Gastroesophageal sphincter (tissue), 4 donors: ENCODE measurements at regions not wholly inside any gene's neighbourhood (a gene's known extent, or its start where the extent isn't known, plus 50 kb on each side); places are given as distances from the start of the nearest gene placed in this dataset.

Experiments
- ATAC-seq: fragments of 150-250 bp; one replicate; pipeline ENCODE4 v1.9.1; 2016; ENCODE audit warnings: mild to moderate bottlenecking, moderate library complexity
- H3K27ac ChIP-seq, 4 donors: fragments of 200-600 bp; sonication (generic) in 3 of 4; 1 replicate in 3 of 4; 2 replicates in 1 of 4; pipeline ENCODE4 v1.5.1; 2016 to 2019
- H3K27me3 ChIP-seq: fragments of 200-600 bp; sonication (generic); one replicate; pipeline ENCODE4 v1.5.1; 2019
- H3K36me3 ChIP-seq, 2 donors: fragments of 200-600 bp; sonication (generic); one replicate each; pipeline ENCODE4 v1.5.1; 2019; ENCODE audit warnings: control low read depth in 1 of 2
- H3K4me1 ChIP-seq, 3 donors: fragments of 200-600 bp; sonication (generic); 1 replicate in 2 of 3; 2 replicates in 1 of 3; pipeline ENCODE4 v1.5.1; 2016 to 2019; ENCODE audit warnings: control low read depth in 2 of 3
- H3K4me3 ChIP-seq, 2 donors: fragments of 200-600 bp; sonication (generic); one replicate each; pipeline ENCODE4 v1.5.1; 2019; ENCODE audit warnings: mild to moderate bottlenecking in 1 of 2, moderate library complexity in 1 of 2
- H3K9me3 ChIP-seq, 3 donors: fragments of 200-600 bp; sonication (generic); one replicate each; pipeline ENCODE4 v1.5.1; 2017 to 2019; ENCODE audit warnings: control low read depth in 2 of 3
- EP300 ChIP-seq: sonication (generic); formaldehyde crosslinking; IDR thresholded peaks from one replicate; pipeline ENCODE4 v1.6.1; 2017; ENCODE audit warnings: antibody characterized with exemption, mild to moderate bottlenecking
- POLR2A ChIP-seq, 2 donors: fragments of 450-650 bp; IDR thresholded peaks; one replicate each; pipeline ENCODE4 v1.6.1; 2017; ENCODE audit warnings: antibody characterized with exemption in 2 of 2, mild to moderate bottlenecking in 2 of 2, moderate library complexity in 1 of 2
- POLR2AphosphoS5 ChIP-seq: sonication (generic); formaldehyde crosslinking; IDR thresholded peaks from one replicate; pipeline ENCODE4 v1.6.1; 2017; ENCODE audit warnings: antibody characterized with exemption
- WGBS, 2 donors: methylation state at CpG; one replicate each; pipeline ENCODE4 v1.1.5; 2018; ENCODE audit warnings: low coverage in 1 of 2; 5-methylcytosine and 5-hydroxymethylcytosine counted together
- TF ChIP-seq, protein P1 (sequence below), 4 experiments: fragments of 200-600 bp in 2 of 4; fragments of 450-650 bp in 2 of 4; sonication (generic) in 1 of 4; IDR thresholded peaks; one replicate each; pipeline ENCODE4 v1.5.1; 2017 to 2019; ENCODE audit warnings: antibody characterized with exemption in 4 of 4, mild to moderate bottlenecking in 2 of 4, moderate library complexity in 2 of 4

GRCh38 chr3:139827833-139828232 lies 107.2 kb upstream of the CLSTN2 start:
- no peaks in the 10 kb centered on the region for H3K9me3 ChIP-seq
- no peak overlapping the region for H3K27ac ChIP-seq
- WGBS, 2 donors = no CpG with 5 or more reads among the region's 1 CpG
- peaks cover 0 to 4% (median 0%) of the 10 kb centered on the region in 3 donors for H3K4me1 ChIP-seq
- no peak for TF ChIP-seq EP300
- H3K4me3 ChIP-seq = no peak overlapping the region
- ATAC-seq = no peak
- no peaks in the 10 kb centered on the region for H3K36me3 ChIP-seq
- H3K27me3 ChIP-seq = peaks cover 10% of the 10 kb centered on the region

DNA sequence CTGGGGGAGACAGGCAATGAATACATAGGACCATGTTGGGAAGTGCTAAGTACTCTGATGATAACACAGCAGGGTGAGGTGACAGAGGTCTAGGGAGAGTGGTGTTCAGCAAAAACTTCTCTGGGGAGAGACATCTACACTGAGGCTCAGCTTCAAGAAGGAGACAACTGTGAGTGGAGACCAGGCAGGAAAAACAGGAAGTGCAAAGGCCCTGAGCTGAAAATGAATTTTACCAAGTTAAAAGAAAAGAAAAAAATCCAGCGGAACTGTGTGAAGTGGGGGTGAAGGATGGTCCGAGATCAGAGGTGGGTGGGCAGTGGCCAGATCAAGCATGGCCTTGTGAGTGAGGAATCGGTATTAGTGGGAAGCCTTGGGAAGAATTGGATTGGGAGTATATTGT lies 110.1 kb upstream of the CLSTN2 start:
- ATAC-seq = no peak
- Histone ChIP-seq H3K4me3 (no peak overlapping the region), H3K27me3 (peaks cover 9% of the 10 kb centered on the region), H3K4me1 (no peaks in the 10 kb centered on the region), H3K36me3 (no peaks in the 10 kb centered on the region), H3K27ac (no peak overlapping the region), H3K9me3 (no peaks in the 10 kb centered on the region)
- WGBS, 2 donors = 66 to 92% methylated on average over 2 to 3 of the region's 3 CpGs
- TF ChIP-seq, protein P1, sequence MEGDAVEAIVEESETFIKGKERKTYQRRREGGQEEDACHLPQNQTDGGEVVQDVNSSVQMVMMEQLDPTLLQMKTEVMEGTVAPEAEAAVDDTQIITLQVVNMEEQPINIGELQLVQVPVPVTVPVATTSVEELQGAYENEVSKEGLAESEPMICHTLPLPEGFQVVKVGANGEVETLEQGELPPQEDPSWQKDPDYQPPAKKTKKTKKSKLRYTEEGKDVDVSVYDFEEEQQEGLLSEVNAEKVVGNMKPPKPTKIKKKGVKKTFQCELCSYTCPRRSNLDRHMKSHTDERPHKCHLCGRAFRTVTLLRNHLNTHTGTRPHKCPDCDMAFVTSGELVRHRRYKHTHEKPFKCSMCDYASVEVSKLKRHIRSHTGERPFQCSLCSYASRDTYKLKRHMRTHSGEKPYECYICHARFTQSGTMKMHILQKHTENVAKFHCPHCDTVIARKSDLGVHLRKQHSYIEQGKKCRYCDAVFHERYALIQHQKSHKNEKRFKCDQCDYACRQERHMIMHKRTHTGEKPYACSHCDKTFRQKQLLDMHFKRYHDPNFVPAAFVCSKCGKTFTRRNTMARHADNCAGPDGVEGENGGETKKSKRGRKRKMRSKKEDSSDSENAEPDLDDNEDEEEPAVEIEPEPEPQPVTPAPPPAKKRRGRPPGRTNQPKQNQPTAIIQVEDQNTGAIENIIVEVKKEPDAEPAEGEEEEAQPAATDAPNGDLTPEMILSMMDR (IDR thresholded peaks at IDR 0.05) = no peak
- no peak for TF ChIP-seq POLR2AphosphoS5
- TF ChIP-seq EP300 = no peak
- TF ChIP-seq POLR2A (IDR thresholded peaks at IDR 0.05) = no peak

DNA sequence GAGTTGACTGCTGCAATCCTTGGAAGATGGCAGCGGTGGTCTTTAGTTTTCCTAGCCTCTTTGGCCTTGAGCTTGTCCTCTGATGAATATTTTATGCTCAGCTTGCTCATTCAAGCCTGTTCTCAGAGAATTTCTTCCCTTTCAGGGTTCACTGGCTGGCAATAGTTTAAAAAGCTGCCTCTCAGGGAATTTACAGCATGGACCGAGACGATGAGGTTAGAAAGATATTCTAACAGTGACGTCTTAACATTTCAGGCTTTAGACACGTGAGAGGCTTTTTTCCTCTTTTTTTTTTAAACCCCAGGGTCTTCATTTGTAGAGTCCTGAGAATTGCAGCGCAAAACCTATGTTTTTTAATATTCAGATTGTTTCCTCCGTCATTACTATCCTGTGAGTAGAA lies 120.3 kb upstream of the CLSTN2 start:
- peaks cover 0 to 20% (median 0%) of the 10 kb centered on the region in 3 donors for H3K9me3 ChIP-seq
- H3K4me3 ChIP-seq = no peak overlapping the region
- H3K4me1 ChIP-seq = no peaks in the 10 kb centered on the region
- WGBS, 2 donors = 83 to 85% methylated on average over 6 of the region's 7 CpGs
- H3K27me3 ChIP-seq = no peaks in the 10 kb centered on the region
- ATAC-seq = no peak
- TF ChIP-seq, protein P1 (IDR thresholded peaks at IDR 0.05) = no peak
- TF ChIP-seq POLR2AphosphoS5 = no peak
- TF ChIP-seq POLR2A (IDR thresholded peaks at IDR 0.05) = no peak
- TF ChIP-seq EP300 = no peak
- H3K36me3 ChIP-seq = no peaks in the 10 kb centered on the region
- H3K27ac ChIP-seq = no peak overlapping the region

DNA sequence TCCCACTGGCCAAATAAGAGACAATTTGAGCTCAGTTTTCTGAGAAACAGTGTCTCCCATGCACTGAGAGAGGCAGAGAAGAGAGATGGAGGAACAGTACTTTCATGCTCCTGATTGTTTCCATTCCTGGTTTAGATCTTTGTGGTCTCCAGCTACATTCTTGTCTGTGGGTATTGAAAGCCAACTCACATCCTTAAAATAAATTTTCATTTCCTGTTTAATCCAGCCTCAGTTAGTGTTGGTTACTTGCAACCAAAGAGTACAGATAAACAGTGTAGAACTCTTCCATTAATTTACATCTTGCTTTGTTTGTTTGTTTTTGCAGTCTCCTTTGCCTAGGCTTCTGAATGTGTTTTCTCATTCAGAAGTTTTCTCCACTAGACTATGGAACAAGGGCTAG lies 123.7 kb upstream of the CLSTN2 start:
- Histone ChIP-seq H3K27me3 (no peaks in the 10 kb centered on the region), H3K9me3 (peaks cover 0 to 2% (median 0%) of the 10 kb centered on the region in 3 donors), H3K36me3 (no peaks in the 10 kb centered on the region), H3K4me3 (no peak overlapping the region), H3K4me1 (no peaks in the 10 kb centered on the region), H3K27ac (no peak overlapping the region)
- TF ChIP-seq EP300 = no peak
- no peak for ATAC-seq

DNA sequence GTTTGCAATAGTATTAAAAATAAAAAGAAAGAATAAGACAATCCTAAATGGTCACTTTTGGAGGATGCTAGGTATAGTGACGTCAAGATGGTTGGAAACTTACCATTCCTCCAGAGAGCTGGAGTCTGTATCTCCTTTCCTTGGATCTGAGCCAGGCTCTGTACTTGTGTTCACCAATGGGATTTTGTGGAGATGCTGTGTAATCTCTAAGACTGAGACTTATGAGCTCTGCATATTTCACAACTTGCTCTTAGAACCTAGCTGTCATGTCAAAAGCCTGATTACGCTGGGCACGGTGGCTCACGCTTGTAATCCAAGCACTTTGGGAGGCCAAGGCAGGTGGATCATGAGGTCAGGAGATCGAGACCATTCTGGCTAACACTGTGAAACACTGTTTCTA lies 126.8 kb upstream of the CLSTN2 start:
- Histone ChIP-seq H3K36me3 (no peaks in the 10 kb centered on the region), H3K4me1 (no peaks in the 10 kb centered on the region), H3K4me3 (no peak overlapping the region), H3K27me3 (no peaks in the 10 kb centered on the region), H3K9me3 (no peaks in the 10 kb centered on the region), H3K27ac (no peak overlapping the region)
- TF ChIP-seq POLR2AphosphoS5 (no peak), EP300 (no peak), POLR2A (IDR thresholded peaks at IDR 0.05) (no peak)
- TF ChIP-seq, protein P1 (IDR thresholded peaks at IDR 0.05) = no peak
- 82 to 90% methylated on average over 3 to 5 of the region's 5 CpGs for WGBS, 2 donors
- ATAC-seq = no peak

GRCh38 chr3:139803294-139803693 lies 125.5 kb upstream of the NMNAT3 start:
- WGBS, 2 donors = 74 to 80% methylated on average over 2 of the region's 3 CpGs
- no peak overlapping the region for H3K27ac ChIP-seq
- ATAC-seq = no peak
- H3K36me3 ChIP-seq = no peaks in the 10 kb centered on the region
- no peaks in the 10 kb centered on the region for H3K9me3 ChIP-seq
- TF ChIP-seq POLR2AphosphoS5 = no peak
- no peak for TF ChIP-seq POLR2A (IDR thresholded peaks at IDR 0.05)
- no peak for TF ChIP-seq EP300
- TF ChIP-seq, protein P1 (IDR thresholded peaks at IDR 0.05) = no peak
- H3K27me3 ChIP-seq = no peaks in the 10 kb centered on the region
- no peaks in the 10 kb centered on the region for H3K4me1 ChIP-seq
- no peak overlapping the region for H3K4me3 ChIP-seq
